Fibroblast of skin of abdomen (primary cell): ENCODE measurements at regions not wholly inside any gene's neighbourhood (a gene's known extent, or its start where the extent isn't known, plus 50 kb on each side); places are given as distances from the start of the nearest gene placed in this dataset.

Source experiments
- DNase-seq: peaks from one replicate; pipeline ENCODE4 v3.0.0-alpha.2; 2013

DNA sequence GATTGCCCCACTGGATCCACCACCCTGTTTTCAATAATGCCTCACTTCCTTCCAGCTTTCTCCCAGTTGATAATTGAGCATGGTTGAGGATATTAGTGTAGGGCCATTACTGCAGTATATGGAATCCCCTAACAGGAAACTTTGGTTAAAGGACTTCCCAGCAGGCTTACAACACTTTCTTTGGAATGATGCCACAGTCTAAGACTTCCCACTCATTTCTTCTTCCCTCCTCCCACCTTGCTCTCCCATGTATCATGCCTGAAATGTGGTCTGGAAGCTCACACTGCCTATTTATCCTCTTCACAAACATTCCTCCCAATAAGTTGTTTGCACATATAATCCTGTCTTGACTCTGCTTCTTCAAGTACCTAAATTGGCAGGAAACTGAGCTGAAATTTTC lies 863.3 kb downstream of the CENPC start:
- DNase-seq, result peak; percentile 2

DNA sequence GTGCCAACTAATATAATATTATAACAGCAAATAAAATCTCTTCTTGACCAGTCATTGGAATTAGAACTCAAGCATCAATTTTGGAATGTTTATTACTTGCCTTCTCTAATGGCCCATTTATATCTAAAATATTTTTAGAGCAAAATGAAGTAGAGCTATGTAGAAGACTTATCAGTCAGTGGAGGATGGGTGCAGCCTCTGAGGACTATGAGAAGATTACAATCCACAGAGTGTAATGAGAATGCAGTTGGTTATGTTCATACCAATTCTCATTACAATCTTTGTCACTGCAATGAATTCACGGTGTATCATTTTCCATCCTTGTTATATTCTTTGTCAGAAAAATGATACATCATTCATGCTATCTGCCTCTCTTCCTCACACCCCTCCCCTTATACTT lies 878.1 kb downstream of the CENPC start:
- DNase-seq, result no peak

DNA sequence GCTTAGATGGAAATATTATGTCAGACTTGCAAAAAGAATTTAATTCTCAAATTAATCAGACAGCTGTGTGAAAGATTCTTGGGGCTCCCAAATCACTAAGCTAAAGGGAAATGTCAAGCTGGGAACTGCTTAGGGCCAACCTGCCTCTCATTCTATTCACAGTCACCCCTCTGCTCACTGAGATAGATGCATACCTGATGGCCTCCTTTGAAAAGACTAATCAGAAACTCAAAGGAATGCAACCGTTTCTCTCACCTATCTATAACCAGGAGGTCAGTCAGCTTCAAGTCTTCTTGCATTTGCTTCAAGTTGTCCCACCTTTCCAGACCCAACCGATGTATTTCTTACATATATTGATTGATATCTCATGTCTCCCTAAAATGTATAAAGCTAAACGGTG lies 882.7 kb downstream of the CENPC start:
- no peak for DNase-seq

DNA sequence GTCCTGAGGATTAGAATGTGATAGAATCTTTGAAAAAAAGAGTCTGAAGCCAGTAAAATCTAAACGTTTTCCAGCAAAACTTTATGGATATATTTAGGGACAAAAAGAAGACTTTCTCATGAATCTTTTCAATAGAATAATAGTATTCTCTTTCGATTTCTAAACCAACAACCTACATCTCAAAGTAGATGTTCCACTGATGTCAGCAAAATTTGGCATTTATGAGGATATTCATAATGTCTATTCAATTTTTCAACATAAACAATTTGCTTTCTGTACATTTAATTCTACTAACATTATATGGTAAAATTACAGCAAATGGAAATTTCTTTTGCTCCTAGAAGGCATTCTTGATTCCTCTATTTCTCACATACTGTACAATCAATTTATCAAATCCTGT lies 886.5 kb downstream of the CENPC start:
- no peak for DNase-seq

DNA sequence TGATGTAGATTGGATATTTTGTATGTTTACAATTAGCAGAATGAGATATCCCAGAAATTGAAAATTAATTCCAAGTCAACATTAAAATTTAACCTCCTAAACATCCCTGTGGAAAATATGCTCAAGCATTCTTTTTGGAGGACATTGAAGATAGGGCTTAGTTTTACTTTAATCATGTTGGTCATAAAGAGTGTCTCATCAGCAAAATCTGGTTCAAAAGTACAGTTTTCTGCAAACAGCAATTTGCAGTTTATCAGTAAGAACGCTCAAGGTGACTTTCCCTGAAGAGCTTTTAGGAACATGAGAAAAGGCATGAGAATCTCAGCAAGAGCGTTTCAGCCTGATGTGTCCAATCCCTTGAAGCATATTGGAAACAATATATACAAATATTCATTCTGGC lies 889.8 kb downstream of the CENPC start:
- DNase-seq, result no peak

DNA sequence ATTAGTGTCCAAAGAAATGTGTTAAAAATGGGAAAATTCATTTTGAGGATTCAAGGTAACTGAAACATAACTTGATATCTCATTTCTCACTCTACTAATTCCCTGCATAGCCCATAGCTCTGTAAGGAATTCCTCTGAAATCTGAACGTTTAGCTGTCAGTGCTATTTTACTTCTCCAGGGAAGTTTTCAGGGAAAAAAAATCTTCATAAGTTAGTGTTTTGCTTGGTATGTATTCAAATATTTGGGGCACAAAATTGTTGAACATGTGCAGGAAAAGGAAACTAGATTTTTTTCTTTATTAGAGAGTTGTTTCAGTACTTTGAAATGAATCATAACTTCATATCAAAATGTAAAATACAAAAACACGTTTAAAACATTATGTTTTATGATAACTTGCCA lies 891.4 kb downstream of the CENPC start:
- DNase-seq, result no peak

DNA sequence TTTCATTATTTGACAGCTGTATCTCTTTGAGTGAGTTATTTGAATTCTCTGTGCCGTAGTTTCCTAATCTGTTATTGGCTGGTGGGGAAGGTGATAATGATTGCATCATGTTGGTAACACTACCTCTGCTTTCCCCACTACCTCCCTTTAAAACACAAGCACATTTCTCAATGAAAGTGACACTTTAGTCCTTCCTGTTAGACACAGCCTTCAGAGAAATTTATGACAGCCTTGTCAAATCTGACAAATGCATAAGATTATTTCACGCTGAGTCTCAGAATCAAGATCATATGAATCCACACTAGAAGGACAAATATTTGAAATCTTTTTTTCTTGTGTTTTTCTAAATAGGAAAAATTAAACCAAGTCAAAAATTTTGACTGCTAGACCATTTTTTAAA lies 896.1 kb downstream of the CENPC start:
- DNase-seq, result no peak

DNA sequence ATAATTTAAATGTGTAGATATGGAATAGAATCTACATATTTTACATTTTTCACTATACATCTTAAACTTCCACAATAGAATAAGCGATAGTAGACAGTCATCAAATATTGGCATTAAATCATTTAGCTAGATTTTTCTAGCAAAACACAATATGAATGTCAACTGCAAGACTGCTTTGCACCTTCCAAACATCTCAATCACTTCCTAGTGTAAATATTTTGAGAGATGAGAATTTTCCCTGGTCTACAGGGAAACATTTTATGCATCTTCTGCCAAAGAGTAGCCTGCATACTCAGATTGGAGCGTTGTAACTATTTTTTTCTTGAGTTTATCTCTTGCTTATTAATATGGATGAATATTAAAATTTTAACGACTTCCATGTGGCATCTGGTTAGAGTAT lies 897.4 kb downstream of the CENPC start:
- no peak for DNase-seq

DNA sequence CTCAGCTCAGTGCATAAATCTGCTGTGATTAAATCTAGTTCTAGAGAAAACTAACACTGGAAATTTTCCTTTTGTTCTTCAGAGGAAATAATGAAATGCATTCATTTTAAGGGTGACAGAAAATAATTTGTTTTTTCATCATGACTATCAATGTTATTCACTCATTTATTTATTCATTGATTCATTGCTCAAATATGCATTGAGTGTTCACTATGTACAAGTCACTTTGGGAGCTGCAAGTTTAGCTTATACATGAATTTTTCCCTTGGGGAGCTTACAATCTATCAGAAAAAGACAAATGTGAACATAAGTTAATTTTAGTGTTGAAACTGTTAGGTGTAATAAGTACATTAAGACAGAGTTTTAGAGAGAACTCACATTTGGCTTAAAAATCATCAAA lies 897.8 kb downstream of the CENPC start:
- DNase-seq, result no peak

DNA sequence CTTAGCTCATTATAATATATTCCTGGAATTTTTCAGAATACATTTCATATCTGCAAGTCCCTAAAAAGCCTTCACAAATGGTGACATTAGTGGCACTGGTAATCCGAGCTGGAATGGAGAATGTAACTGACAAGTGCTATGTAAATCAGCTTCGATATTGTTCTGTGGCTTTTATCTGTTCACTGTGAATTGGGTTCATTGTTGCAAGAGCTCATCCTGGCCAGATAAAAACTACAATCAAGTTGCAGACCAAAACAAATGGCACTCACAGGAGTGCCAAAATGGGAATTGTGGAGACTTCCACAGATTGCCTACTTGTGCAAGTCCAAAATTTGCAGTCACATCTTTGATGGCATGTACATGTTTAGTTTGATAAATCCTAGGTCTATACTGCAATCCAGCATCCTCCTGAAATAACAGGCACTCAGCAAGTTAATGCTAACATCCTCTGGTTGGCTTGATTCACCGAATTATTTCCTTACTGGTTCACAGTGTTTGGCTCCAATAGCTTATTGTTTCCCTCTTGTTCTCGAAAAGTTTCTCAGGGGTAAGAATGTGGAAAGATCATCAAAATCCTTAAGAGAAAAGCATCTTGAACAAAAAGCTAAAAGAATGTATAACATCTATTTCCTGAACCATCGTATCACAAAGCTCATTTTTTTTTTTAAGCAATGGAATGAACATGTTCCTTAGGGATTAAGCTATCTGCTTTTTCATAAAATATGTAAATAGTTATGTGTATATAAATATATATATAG lies 904.9 kb downstream of the CENPC start:
- peak; percentile 1 for DNase-seq

DNA sequence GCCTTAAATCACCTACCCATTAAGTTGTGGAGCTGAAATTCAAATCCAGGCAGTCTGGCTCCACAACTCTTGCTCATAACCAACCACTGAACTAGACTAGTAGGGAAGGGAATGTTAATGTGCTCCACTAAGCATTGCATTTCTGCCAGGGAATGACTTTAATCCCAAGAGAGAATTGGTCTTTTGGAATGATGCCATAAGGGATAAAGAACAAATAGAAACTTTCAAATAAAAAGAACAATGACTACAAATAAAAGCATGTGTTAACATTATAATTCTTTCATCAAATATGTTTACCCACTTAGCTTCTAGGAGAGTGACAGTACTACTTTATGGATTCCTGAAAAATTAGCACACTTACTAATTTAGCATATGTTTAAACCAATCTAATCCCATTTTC lies 905.9 kb downstream of the CENPC start:
- peak; percentile 20 for DNase-seq

DNA sequence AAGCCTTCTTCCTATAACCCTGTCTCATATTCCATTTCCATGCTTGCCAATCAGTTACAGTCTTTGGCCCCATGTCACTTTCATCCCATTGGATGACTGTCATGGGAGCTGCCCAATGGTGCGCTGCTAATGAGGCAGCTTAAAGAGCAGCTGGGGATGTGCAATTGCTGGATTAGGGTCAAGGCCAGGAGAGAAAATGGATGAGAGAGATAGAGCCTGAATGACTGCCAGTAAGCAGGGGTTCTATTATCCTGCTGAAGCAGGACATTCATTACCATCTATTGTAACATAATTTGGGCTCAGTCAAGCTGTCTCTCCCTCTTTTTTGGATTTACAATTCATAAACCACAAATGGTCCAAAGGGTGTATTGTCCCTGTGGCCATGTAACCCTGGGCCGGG lies 909.0 kb downstream of the CENPC start:
- DNase-seq, result no peak

DNA sequence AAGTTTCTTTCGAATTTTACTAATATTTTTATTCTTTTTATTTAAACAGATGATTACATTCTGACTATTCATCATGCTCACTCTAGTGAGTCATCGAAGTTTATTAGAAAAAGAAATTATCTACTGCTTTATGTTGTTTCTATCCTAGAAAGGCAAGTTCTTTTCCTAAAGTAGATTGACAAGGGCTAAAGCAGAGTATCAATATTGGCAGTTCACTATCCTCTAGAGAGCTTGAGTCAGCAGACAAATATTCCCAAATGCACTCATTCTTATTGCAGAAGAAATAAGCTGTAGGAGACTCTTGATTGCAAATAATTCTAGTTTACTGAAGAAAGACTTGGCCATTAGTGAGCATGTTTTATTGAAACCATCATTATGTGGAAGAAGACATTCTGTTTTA lies 911.8 kb downstream of the CENPC start:
- DNase-seq, result peak; percentile 9

DNA sequence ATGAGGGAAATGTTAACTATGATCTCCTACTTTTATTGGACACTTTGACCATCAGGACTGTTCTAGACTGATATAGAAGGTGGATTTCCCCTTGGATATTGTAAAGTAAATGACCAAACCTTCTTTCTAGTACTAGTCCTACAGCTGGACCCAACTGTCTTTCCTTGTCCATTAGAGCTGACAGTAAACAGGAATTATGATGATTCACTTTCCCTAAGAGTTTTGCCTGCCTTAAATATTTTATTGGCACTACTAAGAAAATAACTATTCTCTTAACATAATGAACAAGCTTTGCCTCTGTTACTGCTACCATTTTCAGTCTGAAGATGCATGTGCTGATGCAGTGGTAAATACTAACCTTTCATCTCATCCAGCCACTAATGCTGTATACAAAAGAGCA lies 915.4 kb downstream of the CENPC start:
- DNase-seq, result no peak

DNA sequence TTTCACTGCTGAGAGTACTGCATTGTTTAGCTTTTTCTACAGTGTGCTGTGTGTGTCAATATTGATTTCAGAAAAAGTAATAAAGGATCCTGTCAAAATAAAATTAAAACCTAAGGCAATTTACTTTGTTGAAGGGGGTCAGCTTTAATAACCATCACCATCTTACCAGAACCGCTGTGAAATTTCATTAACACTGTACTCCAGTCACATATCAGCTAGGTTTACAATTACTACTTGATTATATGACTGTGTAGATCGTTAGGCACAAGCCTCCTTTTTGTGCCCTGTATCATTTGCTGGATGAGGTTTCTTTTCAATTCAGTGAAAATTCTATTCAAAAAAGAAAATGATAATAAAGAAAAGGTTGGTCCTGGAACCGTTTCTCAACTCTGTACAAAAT lies 917.2 kb downstream of the CENPC start:
- no peak for DNase-seq

DNA sequence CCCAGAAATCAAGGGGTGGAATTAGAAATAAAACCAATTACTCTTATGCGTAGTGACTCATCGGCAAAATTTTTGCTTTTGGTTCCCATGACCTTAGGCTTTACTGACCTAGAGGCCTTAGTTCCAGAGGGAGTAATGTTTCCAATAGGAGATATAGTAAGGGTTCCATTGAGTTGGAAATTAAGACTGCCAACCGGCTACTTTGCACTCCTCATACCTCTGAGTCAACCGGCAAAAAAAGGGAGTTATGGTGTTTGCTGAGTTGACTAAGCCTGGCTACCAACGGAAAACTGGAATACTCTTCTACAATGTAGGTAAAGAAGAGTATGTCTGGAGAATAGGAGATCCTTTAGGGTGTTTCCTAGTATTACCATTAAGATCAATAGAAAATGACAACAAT lies 919.8 kb downstream of the CENPC start:
- DNase-seq, result no peak

DNA sequence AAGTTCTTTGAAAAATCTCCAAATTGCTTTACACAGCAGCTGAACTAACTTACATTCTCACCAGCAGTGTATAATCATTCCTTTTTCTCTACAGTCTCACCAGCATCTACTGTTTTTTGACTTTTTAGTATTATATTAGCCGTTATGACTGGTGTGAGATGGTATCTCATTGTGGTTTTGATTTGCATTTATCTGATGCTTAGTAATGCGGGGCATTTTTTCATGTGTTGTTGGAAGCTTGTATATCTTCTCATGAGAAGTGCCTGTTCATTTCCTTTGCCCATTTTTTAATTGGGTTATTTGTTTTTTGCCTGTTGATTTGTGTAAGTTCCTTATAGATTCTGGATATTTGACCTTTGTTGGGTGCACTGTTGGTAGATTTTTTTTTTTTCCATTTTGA lies 931.7 kb downstream of the CENPC start:
- DNase-seq, result no peak

DNA sequence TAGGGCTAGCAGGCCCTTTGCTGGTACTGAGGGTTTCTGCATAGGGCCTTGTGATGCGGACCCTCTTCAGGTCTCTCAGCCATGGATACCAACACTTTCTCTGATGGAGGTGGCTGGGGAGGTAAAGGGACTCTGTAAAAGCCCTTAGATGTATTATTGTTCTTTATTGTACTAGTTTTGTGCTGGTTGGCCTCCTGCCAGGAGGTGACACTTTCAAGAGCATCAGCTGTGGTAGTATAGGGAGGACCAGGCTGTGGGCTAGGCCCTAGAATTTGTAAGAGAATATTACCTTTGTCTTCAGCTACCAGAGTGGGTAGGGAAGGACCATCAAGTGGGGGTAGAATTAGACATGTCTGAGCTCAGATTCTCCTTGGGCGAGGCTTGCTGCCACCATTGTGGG lies 936.3 kb downstream of the CENPC start:
- DNase-seq, result no peak

DNA sequence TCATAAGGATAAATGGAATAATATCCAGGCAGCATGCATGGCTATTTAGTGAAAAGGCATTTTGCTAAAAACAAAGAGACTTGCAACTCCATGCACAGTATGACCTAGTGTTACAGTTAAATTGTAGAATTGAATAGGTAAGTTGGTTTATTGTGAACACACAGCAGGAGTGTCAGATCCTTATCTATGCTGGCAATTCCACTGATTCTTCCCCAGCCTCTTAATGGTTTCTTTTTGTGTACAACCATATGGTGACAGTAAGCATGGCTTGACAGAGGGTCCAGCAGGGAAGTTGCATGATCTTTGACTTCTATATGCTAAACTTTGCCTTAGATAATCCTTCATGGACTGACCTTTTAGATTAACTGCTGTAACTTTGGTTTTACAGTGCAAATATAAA lies 936.6 kb upstream of the EPHA5 start:
- no peak for DNase-seq

DNA sequence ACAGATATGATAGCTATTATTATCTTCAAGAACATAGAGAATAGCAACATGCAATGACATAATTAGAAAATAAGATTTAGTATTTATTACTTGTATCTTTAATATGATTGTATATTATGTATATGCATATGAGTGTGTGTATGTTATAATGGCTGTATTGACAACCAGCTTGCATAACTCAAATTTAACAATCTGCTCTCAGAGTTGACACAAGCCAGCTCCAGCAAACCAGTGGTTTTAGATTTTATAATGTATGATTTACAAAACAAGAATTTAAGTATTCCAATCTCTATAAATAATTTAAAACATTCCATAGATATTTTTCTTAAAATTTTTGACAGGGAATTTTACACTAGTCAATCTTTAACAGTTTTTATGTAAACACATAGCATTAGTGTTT lies 935.9 kb upstream of the EPHA5 start:
- no peak for DNase-seq

DNA sequence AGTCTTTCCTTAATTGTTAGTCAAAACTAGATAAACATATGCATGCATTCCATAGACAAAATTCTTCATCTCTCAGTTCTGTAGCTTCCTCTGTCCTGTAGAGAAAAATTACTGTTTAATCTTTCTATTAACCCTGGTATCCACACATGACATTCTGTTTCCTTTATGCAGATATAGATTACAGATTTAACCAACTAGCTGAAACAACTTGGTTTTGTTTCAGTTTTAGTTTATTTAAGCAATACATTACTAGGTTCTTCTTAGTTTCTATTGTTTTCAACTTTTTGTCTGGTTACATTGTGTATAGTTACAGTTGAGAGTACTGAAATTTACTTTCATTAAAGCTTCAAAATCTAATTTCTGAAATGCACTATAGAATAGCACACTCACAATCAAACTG lies 933.9 kb upstream of the EPHA5 start:
- DNase-seq, result no peak

DNA sequence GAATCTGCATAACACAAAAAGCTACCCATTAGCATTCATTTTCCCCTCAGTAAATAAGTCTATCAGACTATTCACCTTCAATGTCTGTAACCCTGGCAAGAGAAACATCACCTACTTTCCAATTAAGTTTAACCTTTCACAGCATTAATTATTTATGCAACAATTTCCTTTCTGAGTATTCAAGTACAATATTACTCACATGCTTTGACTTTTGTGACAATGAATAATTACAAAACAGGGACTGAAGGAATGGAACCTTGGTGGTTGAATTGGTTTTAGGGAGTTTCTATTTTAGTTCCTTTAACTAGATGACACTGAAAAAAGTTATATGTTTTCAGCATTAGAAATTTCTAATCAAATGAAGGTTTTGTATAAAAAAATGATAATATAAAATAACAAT lies 932.3 kb upstream of the EPHA5 start:
- DNase-seq, result no peak

DNA sequence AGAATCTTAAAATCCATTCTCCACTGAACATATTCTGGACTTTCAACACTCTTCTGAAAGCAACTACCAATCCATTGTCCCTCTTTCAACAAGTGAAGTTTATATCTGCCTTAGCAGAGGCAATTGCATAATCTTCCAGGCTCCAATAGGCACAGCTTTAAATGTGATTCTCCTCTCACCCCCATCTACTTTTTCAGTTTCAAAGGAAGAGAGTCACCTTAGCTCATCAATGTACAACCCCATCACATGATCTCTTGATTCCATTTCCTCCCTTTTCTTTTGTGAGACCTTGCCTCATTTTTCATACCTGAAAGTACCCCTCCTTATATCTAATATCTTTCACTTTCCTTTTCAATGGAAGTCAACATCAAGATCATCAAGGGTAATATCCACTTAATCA lies 921.7 kb upstream of the EPHA5 start:
- no peak for DNase-seq

DNA sequence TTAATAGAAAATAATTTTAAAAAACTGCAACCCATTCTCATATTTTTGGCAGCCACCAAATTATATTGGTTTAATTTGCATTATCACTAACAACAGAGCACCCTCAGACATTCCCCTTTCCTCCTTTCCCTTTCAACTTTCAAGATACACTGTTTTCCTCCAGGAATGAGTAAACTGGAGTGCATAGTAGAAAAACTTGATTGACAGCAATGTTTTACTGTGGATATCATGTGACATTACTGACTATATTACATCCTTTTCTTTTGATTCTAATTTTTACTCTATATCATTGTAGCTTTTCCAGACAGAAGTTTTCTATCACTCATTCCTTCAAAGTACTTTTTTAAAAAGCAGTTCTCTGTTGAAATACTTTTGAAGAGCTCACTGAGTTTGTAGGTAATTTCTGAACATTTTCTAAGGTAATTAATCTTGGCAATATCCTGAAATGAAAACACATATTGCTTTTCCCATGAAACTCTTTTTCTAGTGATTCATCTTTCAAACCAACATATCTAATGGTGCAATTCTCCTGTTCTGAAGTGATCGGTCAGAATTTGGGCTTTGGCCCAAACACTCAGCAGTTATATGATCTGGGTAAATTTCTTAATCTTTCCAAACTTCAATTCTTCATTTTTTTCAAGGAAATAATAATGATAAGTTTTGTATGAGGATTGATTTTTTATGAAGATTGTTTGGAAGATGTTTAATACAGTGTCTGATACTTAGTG lies 920.4 kb upstream of the EPHA5 start:
- peak; percentile 28 for DNase-seq

DNA sequence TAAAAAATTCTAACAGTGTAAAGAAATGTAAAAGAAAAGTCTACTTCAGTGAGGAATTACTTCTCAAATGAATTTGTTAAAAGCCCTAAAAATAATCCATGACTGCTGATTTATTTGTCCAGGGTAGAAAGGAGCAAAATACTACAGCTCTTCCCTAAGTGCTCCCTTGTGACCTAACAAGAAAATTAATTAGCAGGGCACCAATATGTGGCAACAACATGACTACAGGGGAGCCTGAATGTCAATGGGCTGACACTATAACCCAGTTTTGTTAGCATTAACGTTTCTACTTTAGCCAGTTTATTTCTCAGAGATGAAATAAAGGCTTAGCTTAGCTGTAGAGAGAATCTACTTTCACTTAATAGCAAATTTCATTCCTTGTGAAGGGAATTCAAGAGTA lies 918.9 kb upstream of the EPHA5 start:
- DNase-seq, result no peak
